ELR (cell line): ENCODE measurements at regions not wholly inside any gene's neighbourhood (a gene's known extent, or its start where the extent isn't known, plus 50 kb on each side); places are given as distances from the start of the nearest gene placed in this dataset.

ENCODE experiments used
- DNase-seq: peaks from one replicate; pipeline ENCODE4 v3.0.0-alpha.2; 2015; ENCODE audit warnings: low read depth

- DNase-seq = no peak
Observed at GRCh38 chr14:66421990-66422946, 63.9 kb upstream of the CCDC196 start.

DNA sequence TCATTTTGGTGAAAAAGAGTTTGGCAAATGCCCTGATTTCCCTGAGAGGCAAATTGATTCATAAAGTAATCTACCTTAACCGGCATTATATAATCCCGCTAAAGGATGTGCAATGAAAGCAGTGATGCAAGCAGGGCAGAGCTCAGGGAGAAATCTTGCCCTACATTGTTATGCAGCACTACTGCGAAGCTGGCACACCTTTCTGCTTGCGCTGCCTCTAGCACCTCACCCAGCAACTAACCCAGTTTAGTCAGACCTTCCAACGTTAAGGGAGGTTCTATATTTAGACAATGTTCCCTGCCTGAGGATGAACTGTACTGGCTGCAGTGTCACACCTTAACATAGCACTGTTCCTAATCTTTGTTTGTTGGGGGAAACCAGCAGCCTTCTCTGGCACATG lies 60.8 kb upstream of the CCDC196 start:
- no peak for DNase-seq

GRCh38 chr14:66426451-66426850 lies 59.7 kb upstream of the CCDC196 start:
- no peak for DNase-seq

DNA sequence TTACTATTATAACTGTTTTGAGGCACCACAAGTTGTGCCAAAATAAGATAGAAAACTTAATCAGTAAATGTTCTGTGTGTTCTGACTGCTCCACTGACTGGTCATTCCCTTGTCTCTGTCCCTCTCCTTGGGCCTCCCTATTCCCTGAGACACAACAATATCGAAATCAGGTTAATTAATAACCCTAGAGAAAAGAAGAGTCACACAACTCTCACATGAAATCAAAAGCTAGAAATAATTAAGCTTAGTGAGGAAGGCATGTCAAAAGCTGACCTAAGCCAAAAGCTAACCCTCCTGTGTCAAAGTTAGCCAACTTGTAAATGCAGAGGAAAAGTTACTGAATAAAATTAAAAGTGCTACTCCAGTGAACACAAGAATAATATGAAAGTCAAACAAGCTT lies 53.8 kb upstream of the CCDC196 start:
- DNase-seq = no peak

GRCh38 chr14:66434464-66434863 lies 51.7 kb upstream of the CCDC196 start:
- no peak for DNase-seq

GRCh38 chr14:66435683-66436082 lies 50.5 kb upstream of the CCDC196 start:
- no peak for DNase-seq
